Epithelial cell of proximal tubule (primary cell): ENCODE measurements at regions not wholly inside any gene's neighbourhood (a gene's known extent, or its start where the extent isn't known, plus 50 kb on each side); places are given as distances from the start of the nearest gene placed in this dataset.

ENCODE experiments used
- DNase-seq: peaks from one replicate; pipeline ENCODE4 v3.0.0-alpha.2; 2011; ENCODE audit warnings: low read depth
- H3K4me3 ChIP-seq: 2 replicates; pipeline ENCODE4 v1.5.1; 2011; ENCODE audit warnings: low read depth, mild to moderate bottlenecking, low read length
- CTCF ChIP-seq: conservative IDR thresholded peaks from 2 replicates; pipeline ENCODE4 v1.5.1; 2012; ENCODE audit warnings: low read depth, mild to moderate bottlenecking, low read length

GRCh38 chr4:128517739-128518510, 230.3 kb upstream of the PGRMC2 start:
- TF ChIP-seq CTCF: no peak
- H3K4me3 ChIP-seq: no peak overlapping the region

GRCh38 chr4:128517096-128517738, 229.6 kb upstream of the PGRMC2 start:
- TF ChIP-seq CTCF: no peak
- H3K4me3 ChIP-seq: no peak overlapping the region
- no peak for DNase-seq

More at GRCh38 chr4:128517739-128518510, 230.3 kb upstream of the PGRMC2 start:
- DNase-seq: peak; percentile 82

- no peak for TF ChIP-seq CTCF
- no peak for DNase-seq
- no peak overlapping the region for H3K4me3 ChIP-seq
Measured at GRCh38 chr4:128516301-128516969, 228.8 kb upstream of the PGRMC2 start.

- H3K4me3 ChIP-seq: no peak overlapping the region
- no peak for TF ChIP-seq CTCF
- DNase-seq: no peak
Measured at GRCh38 chr4:128513664-128514484, 226.3 kb upstream of the PGRMC2 start.

DNA sequence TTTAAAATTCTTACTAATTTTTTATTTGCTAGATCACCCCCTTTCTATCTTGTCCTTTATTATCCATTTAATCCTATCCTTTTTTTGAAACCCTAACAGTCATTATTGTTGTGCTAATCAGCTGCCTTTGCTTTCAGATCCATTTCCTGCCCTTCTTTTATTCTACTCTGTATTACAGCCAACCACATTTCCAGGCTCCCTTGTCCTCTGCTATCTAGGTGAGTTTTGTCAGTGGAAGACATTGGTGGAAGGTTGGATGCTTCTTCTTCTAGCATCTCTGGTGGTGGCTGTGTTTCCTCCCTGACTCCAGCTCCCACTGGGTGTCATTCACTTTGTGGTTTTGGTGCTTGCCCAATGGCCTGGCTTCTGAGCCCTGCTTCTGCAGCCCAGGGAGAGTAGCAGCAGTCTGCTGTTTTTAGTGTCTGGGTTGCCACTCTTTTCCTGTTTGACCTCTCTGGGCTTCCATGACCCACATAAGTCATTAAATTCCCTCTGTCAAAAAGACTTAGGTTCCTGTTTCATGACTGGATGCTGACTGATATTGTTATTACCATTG, 225.2 kb upstream of the PGRMC2 start:
- TF ChIP-seq CTCF: no peak
- no peak for DNase-seq
- no peak overlapping the region for H3K4me3 ChIP-seq

DNA sequence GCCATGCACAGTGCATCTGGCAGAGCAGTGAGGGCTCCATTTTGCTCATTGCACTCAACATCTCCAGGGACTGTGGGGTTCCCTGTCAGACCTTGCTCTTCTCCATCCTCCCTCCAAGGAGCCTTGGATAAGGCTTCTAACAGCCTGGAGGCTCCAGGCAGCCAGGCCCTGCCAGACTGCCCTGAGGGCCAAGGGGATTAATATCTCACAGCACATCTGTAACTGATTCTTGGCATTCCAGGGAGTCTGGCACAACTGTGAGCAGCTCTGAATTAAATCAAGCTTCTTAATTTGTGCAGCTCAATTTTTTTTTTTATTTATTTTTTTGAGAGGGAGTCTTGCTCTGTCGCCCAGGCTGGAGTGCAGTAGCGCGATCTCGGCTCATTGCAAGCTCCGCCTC, 224.5 kb upstream of the PGRMC2 start:
- no peak for TF ChIP-seq CTCF
- no peak for DNase-seq

More for the DNA sequence above, 224.5 kb upstream of the PGRMC2 start:
- no peak overlapping the region for H3K4me3 ChIP-seq
